Aorta (tissue), 5 donors: ENCODE measurements at regions not wholly inside any gene's neighbourhood (a gene's known extent, or its start where the extent isn't known, plus 50 kb on each side); places are given as distances from the start of the nearest gene placed in this dataset.

ENCODE experiments used
- ATAC-seq: fragments of 200-7000 bp; cut with Tn5 transposase; one replicate; pipeline ENCODE4 v1.9.1; 2022; ENCODE audit warnings: moderate library complexity; ENCODE audit not compliant: low FRiP score
- DNase-seq, 2 donors: peaks; one replicate each; pipeline ENCODE4 v3.0.0-alpha.2; 2020
- H3K27ac ChIP-seq, 2 donors: one replicate each; pipeline ENCODE4 v1.5.1; 2013; ENCODE audit warnings: low read length in 2 of 2, mild to moderate bottlenecking in 2 of 2, moderate library complexity in 2 of 2, control low read depth in 1 of 2, inconsistent platforms in 1 of 2, low read depth in 1 of 2
- H3K27me3 ChIP-seq, 2 donors: one replicate each; pipeline ENCODE4 v1.6.1; 2013; ENCODE audit warnings: control low read depth in 1 of 2, low read length in 1 of 2, mild to moderate bottlenecking in 1 of 2, moderate library complexity in 1 of 2; ENCODE audit not compliant: insufficient read depth in 2 of 2, control insufficient read depth in 1 of 2
- H3K36me3 ChIP-seq, 2 donors: one replicate each; pipeline ENCODE4 v1.6.1; 2013; ENCODE audit warnings: control low read depth in 1 of 2, low read length in 1 of 2, mild to moderate bottlenecking in 1 of 2; ENCODE audit not compliant: insufficient read depth in 2 of 2, control insufficient read depth in 1 of 2
- H3K4me1 ChIP-seq, 2 donors: one replicate each; pipeline ENCODE4 v1.6.1; 2013; ENCODE audit warnings: low read length in 2 of 2, control low read depth in 1 of 2, mild to moderate bottlenecking in 1 of 2, moderate library complexity in 1 of 2; ENCODE audit not compliant: insufficient read depth in 2 of 2, control insufficient read depth in 1 of 2
- H3K4me3 ChIP-seq, 2 donors: one replicate each; pipeline ENCODE4 v1.5.1; 2013; ENCODE audit warnings: low read length in 2 of 2, control low read depth in 1 of 2, mild to moderate bottlenecking in 1 of 2
- H3K9me3 ChIP-seq: one replicate; pipeline ENCODE4 v1.6.1; 2013; ENCODE audit warnings: mild to moderate bottlenecking, low read length; ENCODE audit not compliant: control insufficient read depth
- WGBS, 2 donors: extraction: QIAGEN DNeasy Blood & Tissue Kit; methylation state at CpG; one replicate each; pipeline ENCODE4 v1.1.7; 2013; 5-methylcytosine and 5-hydroxymethylcytosine counted together
- intact Hi-C, 2 donors: fragments of 100-400 bp; cut with DNase I; formaldehyde crosslinking; loops; one replicate each; pipeline versions ENCODE4 v1.14.2 to v1.15.0; 2022
- donor health status: healthy with polysubstance abuse.
- donor health status: Bipolar disorder and iron deficiency.
- donor health status: DM: no; HTN: no; CAD: no.
- donor health status: DM: no; HTN: no; CAD: no.
- donor health status: DM: yes; HTN: yes; CAD: no.

- H3K36me3 ChIP-seq = no peaks in the 10 kb centered on the region
- ATAC-seq (no peak), DNase-seq (no peak)
- H3K4me3 ChIP-seq = no peak overlapping the region
- 16 to 17% methylated on average over 8 of the region's 8 CpGs for WGBS, 2 donors
- H3K4me1 ChIP-seq = no peaks in the 10 kb centered on the region
- no peaks in the 10 kb centered on the region for H3K27me3 ChIP-seq
- intact Hi-C loops = no loop called here
- no peak overlapping the region for H3K27ac ChIP-seq
- H3K9me3 ChIP-seq = no peaks in the 10 kb centered on the region
Observed at GRCh38 chr18:39741755-39742466, 2176.3 kb upstream of the CELF4 start.

- H3K4me3 ChIP-seq = no peak overlapping the region
- intact Hi-C loops = no loop called here
- 93 to 96% methylated on average over 3 of the region's 3 CpGs for WGBS, 2 donors
Observed at GRCh38 chr18:39737869-39738268, 2172.3 kb upstream of the CELF4 start.

DNA sequence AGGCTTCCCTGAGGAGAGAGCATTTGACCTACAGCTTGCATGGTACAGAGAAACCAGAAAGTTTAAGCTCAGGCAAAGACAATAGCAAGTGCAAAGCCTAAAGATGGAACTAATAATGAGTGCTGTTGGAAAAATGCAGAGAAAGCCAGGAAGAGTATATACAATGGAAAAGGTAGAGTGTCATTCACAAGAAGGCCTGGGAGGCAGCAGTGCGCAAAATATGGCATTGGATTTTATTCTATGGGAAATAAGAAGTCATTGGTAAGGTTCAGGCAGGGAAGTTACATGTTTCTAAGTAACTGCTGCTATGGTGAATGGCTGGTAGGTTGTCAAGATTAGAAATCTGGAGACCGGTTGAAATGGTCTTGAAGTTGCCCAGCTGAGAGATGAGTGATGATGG, 2167.3 kb upstream of the CELF4 start:
- Histone ChIP-seq H3K4me1 (no peaks in the 10 kb centered on the region), H3K27ac (no peak overlapping the region), H3K4me3 (no peak overlapping the region), H3K36me3 (no peaks in the 10 kb centered on the region), H3K9me3 (no peaks in the 10 kb centered on the region), H3K27me3 (no peaks in the 10 kb centered on the region)
- intact Hi-C loops = no loop called here
- ATAC-seq = no peak
- WGBS, 2 donors = 94 to 96% methylated on average over 2 of the region's 2 CpGs
- no peak for DNase-seq

More at GRCh38 chr18:39737869-39738268, 2172.3 kb upstream of the CELF4 start:
- no peak for DNase-seq
- Histone ChIP-seq H3K27me3 (no peaks in the 10 kb centered on the region), H3K36me3 (no peaks in the 10 kb centered on the region), H3K27ac (no peak overlapping the region), H3K9me3 (no peaks in the 10 kb centered on the region), H3K4me1 (no peaks in the 10 kb centered on the region)
- no peak for ATAC-seq

DNA sequence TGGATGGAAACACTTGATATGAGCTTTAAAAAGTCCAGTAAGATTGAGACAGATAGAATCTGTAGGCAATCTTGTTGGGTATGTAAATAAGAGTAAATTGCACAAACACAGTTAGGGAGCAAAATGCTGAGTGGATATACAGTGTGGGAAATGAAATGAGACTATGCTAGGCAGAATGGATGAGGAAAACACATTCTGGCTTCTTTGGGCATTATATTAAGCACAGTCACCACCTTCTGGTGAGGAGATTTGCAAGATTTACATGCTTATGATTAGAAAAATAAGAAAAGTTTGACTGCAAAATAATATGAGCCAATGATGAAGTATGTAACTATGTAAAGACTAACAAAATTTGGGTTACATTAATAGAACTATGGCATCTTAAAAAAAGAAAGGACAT, 2165.0 kb upstream of the CELF4 start:
- Histone ChIP-seq H3K27me3 (no peaks in the 10 kb centered on the region), H3K4me3 (no peak overlapping the region), H3K27ac (no peak overlapping the region), H3K9me3 (no peaks in the 10 kb centered on the region), H3K36me3 (no peaks in the 10 kb centered on the region), H3K4me1 (no peaks in the 10 kb centered on the region)
- no peak for ATAC-seq
- DNase-seq = no peak
- intact Hi-C loops = no loop called here

GRCh38 chr18:39724652-39725051, 2159.1 kb upstream of the CELF4 start:
- no peaks in the 10 kb centered on the region for H3K27me3 ChIP-seq
- no peaks in the 10 kb centered on the region for H3K9me3 ChIP-seq
- no peak overlapping the region for H3K4me3 ChIP-seq
- no peak overlapping the region for H3K27ac ChIP-seq
- no peaks in the 10 kb centered on the region for H3K36me3 ChIP-seq
- ATAC-seq (no peak), DNase-seq (no peak)
- intact Hi-C loops = no loop called here
- H3K4me1 ChIP-seq = no peaks in the 10 kb centered on the region

DNA sequence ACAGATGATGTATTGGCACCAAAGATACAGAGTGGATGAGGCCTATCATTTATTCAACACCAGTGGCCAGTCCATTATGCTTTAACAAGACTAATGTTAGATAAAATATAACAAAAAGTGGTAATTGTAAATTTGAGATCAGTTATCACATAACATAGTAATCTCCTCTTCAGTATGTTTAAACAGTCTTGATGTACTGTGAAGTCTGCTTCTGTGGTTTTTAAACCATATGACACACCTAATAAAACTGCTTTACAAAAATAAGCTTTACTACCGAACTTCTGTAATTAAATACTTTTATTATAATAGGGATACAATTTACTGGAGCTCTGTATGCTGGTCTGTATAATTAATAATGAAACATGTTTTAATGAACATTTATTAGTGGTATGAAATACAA, 2156.1 kb upstream of the CELF4 start:
- no peaks in the 10 kb centered on the region for H3K9me3 ChIP-seq
- ATAC-seq = no peak
- 81 to 83% methylated on average over 1 of the region's 1 CpG for WGBS, 2 donors

GRCh38 chr18:39713961-39714360, 2148.4 kb upstream of the CELF4 start:
- Histone ChIP-seq H3K9me3 (peaks cover 1% of the 10 kb centered on the region), H3K36me3 (no peaks in the 10 kb centered on the region), H3K4me3 (no peak overlapping the region), H3K27ac (no peak overlapping the region), H3K4me1 (no peaks in the 10 kb centered on the region), H3K27me3 (no peaks in the 10 kb centered on the region)
- no peak for DNase-seq
- WGBS, 2 donors = 82 to 83% methylated on average over 3 of the region's 3 CpGs
- ATAC-seq = no peak
- intact Hi-C loops = no loop called here

More for the DNA sequence above, 2156.1 kb upstream of the CELF4 start:
- H3K4me3 ChIP-seq = no peak overlapping the region
- no peak overlapping the region for H3K27ac ChIP-seq
- no peaks in the 10 kb centered on the region for H3K36me3 ChIP-seq
- no peaks in the 10 kb centered on the region for H3K4me1 ChIP-seq
- intact Hi-C loops = no loop called here
- no peak for DNase-seq
- H3K27me3 ChIP-seq = no peaks in the 10 kb centered on the region

GRCh38 chr18:39711701-39712100, 2146.1 kb upstream of the CELF4 start:
- H3K4me3 ChIP-seq = no peak overlapping the region
- no peaks in the 10 kb centered on the region for H3K4me1 ChIP-seq
- ATAC-seq (no peak), DNase-seq (no peak)
- no peaks in the 10 kb centered on the region for H3K27me3 ChIP-seq
- no peaks in the 10 kb centered on the region for H3K36me3 ChIP-seq
- peaks cover 1% of the 10 kb centered on the region for H3K9me3 ChIP-seq
- intact Hi-C loops = no loop called here
- H3K27ac ChIP-seq = no peak overlapping the region

- Histone ChIP-seq H3K9me3 (peaks cover 1% of the 10 kb centered on the region), H3K36me3 (no peaks in the 10 kb centered on the region), H3K27ac (no peak overlapping the region), H3K27me3 (no peaks in the 10 kb centered on the region), H3K4me3 (no peak overlapping the region), H3K4me1 (no peaks in the 10 kb centered on the region)
- WGBS, 2 donors = 50 to 63% methylated on average over 3 of the region's 3 CpGs
- intact Hi-C loops = no loop called here
- no peak for DNase-seq
- no peak for ATAC-seq
Observed at GRCh38 chr18:39705362-39705761, 2139.8 kb upstream of the CELF4 start.
